Spinal cord (tissue), 9 donors: ENCODE measurements at regions not wholly inside any gene's neighbourhood (a gene's known extent, or its start where the extent isn't known, plus 50 kb on each side); places are given as distances from the start of the nearest gene placed in this dataset.

Source experiments
- DNase-seq, 6 donors: peaks; one replicate each; pipeline versions ENCODE4 v3.0.0 to v3.0.0-alpha.2; 2013 to 2015; ENCODE audit warnings: low spot score in 6 of 6, low read depth in 4 of 6
- H3K27ac ChIP-seq: one replicate; pipeline ENCODE4 v1.5.1; 2013; ENCODE audit warnings: low read depth, low read length, control low read depth
- H3K27me3 ChIP-seq: one replicate; pipeline ENCODE4 v1.6.1; 2013; ENCODE audit warnings: low read length; ENCODE audit not compliant: control insufficient read depth, insufficient read depth
- H3K36me3 ChIP-seq: one replicate; pipeline ENCODE4 v1.6.1; 2013; ENCODE audit warnings: low read length; ENCODE audit not compliant: control insufficient read depth, insufficient read depth
- H3K4me1 ChIP-seq: one replicate; pipeline ENCODE4 v1.6.1; 2013; ENCODE audit warnings: low read length; ENCODE audit not compliant: control insufficient read depth, insufficient read depth
- H3K4me3 ChIP-seq: one replicate; pipeline ENCODE4 v1.5.1; 2013; ENCODE audit warnings: low read depth, low read length, control low read depth
- H3K9me3 ChIP-seq: one replicate; pipeline ENCODE4 v1.6.1; 2013; ENCODE audit warnings: low read length; ENCODE audit not compliant: control insufficient read depth, insufficient read depth
- WGBS: methylation state at CpG from one replicate; pipeline ENCODE4 v1.1.5; 2013; ENCODE audit warnings: missing lambda C conversion rate; ENCODE audit not compliant: insufficient coverage; 5-methylcytosine and 5-hydroxymethylcytosine counted together
- donor health status: healthy.

GRCh38 chr6:26159357-26160273 is 72.4 kb downstream of the HFE start:
- WGBS, result 18% methylated on average over 8 of the region's 13 CpGs
- Histone ChIP-seq H3K9me3 (no peaks in the 10 kb centered on the region), H3K36me3 (peaks cover 1% of the 10 kb centered on the region), H3K4me3 (peak overlapping the region; percentile 98), H3K27ac (peak overlapping the region; percentile 99), H3K4me1 (peaks cover 13% of the 10 kb centered on the region), H3K27me3 (no peaks in the 10 kb centered on the region)
- peak in 4 of 6 donors; percentile 12 to 77 (median 52) for DNase-seq

- DNase-seq, result no peak
- peaks cover 11% of the 10 kb centered on the region for H3K4me1 ChIP-seq
- peaks cover 3% of the 10 kb centered on the region for H3K36me3 ChIP-seq
- H3K27me3 ChIP-seq, result no peaks in the 10 kb centered on the region
- 100% methylated on average over 2 of the region's 3 CpGs for WGBS
- H3K4me3 ChIP-seq, result no peak overlapping the region
- no peaks in the 10 kb centered on the region for H3K9me3 ChIP-seq
- no peak overlapping the region for H3K27ac ChIP-seq
These were observed 74.1 kb downstream of the HFE start for GRCh38 chr6:26161322-26161721.

GRCh38 chr6:26162399-26162798 is 75.2 kb downstream of the HFE start:
- H3K27ac ChIP-seq, result no peak overlapping the region
- 90% methylated on average over 2 of the region's 7 CpGs for WGBS
- no peaks in the 10 kb centered on the region for H3K9me3 ChIP-seq
- H3K4me1 ChIP-seq, result peaks cover 2% of the 10 kb centered on the region
- DNase-seq, result no peak
- H3K27me3 ChIP-seq, result no peaks in the 10 kb centered on the region
- H3K4me3 ChIP-seq, result no peak overlapping the region
- H3K36me3 ChIP-seq, result peaks cover 3% of the 10 kb centered on the region

- no peak for DNase-seq
- Histone ChIP-seq H3K27ac (no peak overlapping the region), H3K4me3 (no peak overlapping the region), H3K4me1 (peaks cover 2% of the 10 kb centered on the region), H3K9me3 (no peaks in the 10 kb centered on the region), H3K27me3 (no peaks in the 10 kb centered on the region), H3K36me3 (peaks cover 3% of the 10 kb centered on the region)
- WGBS, result 100% methylated on average over 5 of the region's 11 CpGs
These were observed 76.3 kb downstream of the HFE start for GRCh38 chr6:26163427-26164119.

- no CpG with 5 or more reads among the region's 1 CpG for WGBS
- Histone ChIP-seq H3K9me3 (no peaks in the 10 kb centered on the region), H3K27me3 (no peaks in the 10 kb centered on the region), H3K4me1 (peaks cover 2% of the 10 kb centered on the region), H3K36me3 (peaks cover 3% of the 10 kb centered on the region), H3K4me3 (no peak overlapping the region), H3K27ac (no peak overlapping the region)
- no peak for DNase-seq
These were observed 76.9 kb downstream of the HFE start for GRCh38 chr6:26164120-26164505.

GRCh38 chr6:26165261-26165790 is 78.1 kb downstream of the HFE start:
- H3K36me3 ChIP-seq, result peaks cover 3% of the 10 kb centered on the region
- WGBS, result 89% methylated on average over 5 of the region's 6 CpGs
- H3K9me3 ChIP-seq, result no peaks in the 10 kb centered on the region

GRCh38 chr6:26170181-26170580 is 83.0 kb downstream of the HFE start:
- no CpG with 5 or more reads among the region's 2 CpGs for WGBS
- peak overlapping the region; percentile 29 for H3K27ac ChIP-seq
- no peaks in the 10 kb centered on the region for H3K27me3 ChIP-seq

More at GRCh38 chr6:26165261-26165790, 78.1 kb downstream of the HFE start:
- H3K4me1 ChIP-seq, result peaks cover 2% of the 10 kb centered on the region
- no peak overlapping the region for H3K4me3 ChIP-seq
- no peak overlapping the region for H3K27ac ChIP-seq
- no peaks in the 10 kb centered on the region for H3K27me3 ChIP-seq
- DNase-seq, result no peak

GRCh38 chr6:26170951-26171841 is 84.0 kb downstream of the HFE start:
- no peaks in the 10 kb centered on the region for H3K36me3 ChIP-seq
- H3K27ac ChIP-seq, result peak overlapping the region; percentile 98
- no peaks in the 10 kb centered on the region for H3K27me3 ChIP-seq
- DNase-seq, result no peak
- 4% methylated on average over 6 of the region's 10 CpGs for WGBS
- H3K4me3 ChIP-seq, result peak overlapping the region; percentile 73
- peaks cover 5% of the 10 kb centered on the region for H3K4me1 ChIP-seq
- H3K9me3 ChIP-seq, result no peaks in the 10 kb centered on the region

More at GRCh38 chr6:26170181-26170580, 83.0 kb downstream of the HFE start:
- H3K36me3 ChIP-seq, result no peaks in the 10 kb centered on the region
- H3K4me1 ChIP-seq, result peaks cover 5% of the 10 kb centered on the region
- no peaks in the 10 kb centered on the region for H3K9me3 ChIP-seq
- DNase-seq, result no peak
- no peak overlapping the region for H3K4me3 ChIP-seq

GRCh38 chr6:26172608-26172968 is 85.4 kb downstream of the HFE start:
- no peaks in the 10 kb centered on the region for H3K9me3 ChIP-seq
- H3K4me1 ChIP-seq, result peaks cover 5% of the 10 kb centered on the region
- peak overlapping the region; percentile 73 for H3K4me3 ChIP-seq
- no peaks in the 10 kb centered on the region for H3K27me3 ChIP-seq
- H3K36me3 ChIP-seq, result no peaks in the 10 kb centered on the region
- peak overlapping the region; percentile 98 for H3K27ac ChIP-seq
- DNase-seq, result peak in 3 of 6 donors; percentile 60 to 80 (median 77)
- no CpG with 5 or more reads among the region's 10 CpGs for WGBS
